GM23248 (cell line): ENCODE measurements at regions not wholly inside any gene's neighbourhood (a gene's known extent, or its start where the extent isn't known, plus 50 kb on each side); places are given as distances from the start of the nearest gene placed in this dataset.

ENCODE experiments used
- DNase-seq: peaks from one replicate; pipeline ENCODE4 v3.0.0-alpha.2; 2015
- H2AFZ ChIP-seq: fragments of 200-600 bp; sonication (generic); 2 replicates; pipeline ENCODE4 v1.6.1; 2016; ENCODE audit warnings: antibody characterized with exemption
- H3F3A ChIP-seq: fragments of 200-600 bp; sonication (generic); 2 replicates; pipeline ENCODE4 v1.6.1; 2016; ENCODE audit warnings: mild to moderate bottlenecking, antibody characterized with exemption, mixed run types; ENCODE audit not compliant: insufficient read depth
- H3K27ac ChIP-seq: fragments of 200-600 bp; sonication (generic); 2 replicates; pipeline ENCODE4 v1.5.1; 2016; ENCODE audit warnings: mild to moderate bottlenecking
- H3K27me3 ChIP-seq: fragments of 200-600 bp; sonication (generic); replicated peaks from 2 replicates; pipeline ENCODE4 v1.6.1; 2016; ENCODE audit warnings: mild to moderate bottlenecking; ENCODE audit not compliant: insufficient read depth
- H3K36me3 ChIP-seq: fragments of 200-600 bp; sonication (generic); 2 replicates; pipeline ENCODE4 v1.6.1; 2016; ENCODE audit warnings: low read depth, mild to moderate bottlenecking
- H3K4me1 ChIP-seq: fragments of 200-600 bp; sonication (generic); 2 replicates; pipeline ENCODE4 v1.6.1; 2016; ENCODE audit warnings: mild to moderate bottlenecking; ENCODE audit not compliant: insufficient read depth
- H3K4me2 ChIP-seq: fragments of 200-600 bp; sonication (generic); one replicate; pipeline ENCODE4 v1.6.1; 2016; ENCODE audit warnings: mild to moderate bottlenecking; ENCODE audit not compliant: unreplicated experiment
- H3K4me3 ChIP-seq: fragments of 200-600 bp; sonication (generic); 2 replicates; pipeline ENCODE4 v1.5.1; 2016; ENCODE audit warnings: mild to moderate bottlenecking
- H3K79me2 ChIP-seq: fragments of 200-600 bp; sonication (generic); 2 replicates; pipeline ENCODE4 v1.6.1; 2016; ENCODE audit warnings: mild to moderate bottlenecking; ENCODE audit not compliant: insufficient read depth
- H3K9ac ChIP-seq: fragments of 200-600 bp; sonication (generic); 2 replicates; pipeline ENCODE4 v1.6.1; 2016; ENCODE audit warnings: mild to moderate bottlenecking
- H3K9me2 ChIP-seq: fragments of 200-600 bp; sonication (generic); 2 replicates; pipeline ENCODE4 v1.6.1; 2016; ENCODE audit warnings: mixed run types, mild to moderate bottlenecking, moderate library complexity; ENCODE audit not compliant: insufficient read depth
- H3K9me3 ChIP-seq: fragments of 200-600 bp; sonication (generic); one replicate; pipeline ENCODE4 v1.6.1; 2017; ENCODE audit warnings: low read depth
- H4K20me1 ChIP-seq: fragments of 200-600 bp; sonication (generic); 2 replicates; pipeline ENCODE4 v1.6.0; 2016; ENCODE audit not compliant: insufficient read depth
- EZH2 ChIP-seq: fragments of 200-600 bp; sonication (generic); IDR thresholded peaks from 2 replicates; pipeline ENCODE4 v1.6.1; 2018; ENCODE audit warnings: antibody characterized with exemption, mild to moderate bottlenecking; ENCODE audit not compliant: insufficient read depth, poor library complexity, severe bottlenecking
- EZH2phosphoT487 ChIP-seq: fragments of 200-600 bp; sonication (generic); IDR thresholded peaks from 2 replicates; pipeline ENCODE4 v1.6.1; 2018; ENCODE audit warnings: antibody characterized with exemption, moderate library complexity, mild to moderate bottlenecking, low read depth; ENCODE audit not compliant: insufficient read depth
- WGBS, 2 experiments: methylation state at CpG; one replicate each; pipeline ENCODE4 v1.1.6; 2015 to 2017; ENCODE audit warnings: low lambda C conversion rate in 2 of 2, low coverage in 1 of 2; ENCODE audit errors: missing lambda C conversion rate in 2 of 2; 5-methylcytosine and 5-hydroxymethylcytosine counted together
- in situ Hi-C: fragments of 300-500 bp; cut with MboI; formaldehyde crosslinking; loops from 2 replicates; pipeline ENCODE4 v1.15.0; 2020

- Histone ChIP-seq H4K20me1 (no peaks in the 10 kb centered on the region), H3F3A (no peaks in the 10 kb centered on the region), H3K4me2 (no peak overlapping the region), H3K9ac (no peak overlapping the region), H3K9me2 (no peaks in the 10 kb centered on the region), H2AFZ (no peak overlapping the region), H3K9me3 (no peaks in the 10 kb centered on the region), H3K27ac (no peak overlapping the region), H3K4me1 (no peaks in the 10 kb centered on the region), H3K4me3 (no peak overlapping the region), H3K27me3 (no peaks in the 10 kb centered on the region), H3K36me3 (no peaks in the 10 kb centered on the region), H3K79me2 (no peaks in the 10 kb centered on the region)
- in situ Hi-C loops: no loop called here
- WGBS, 2 experiments: 50 to 51% methylated on average over 14 of the region's 14 CpGs
- TF ChIP-seq EZH2phosphoT487 (no peak), EZH2 (no peak)
- DNase-seq: no peak
Observed at GRCh38 chr2:3046170-3046865, 331.3 kb downstream of the EIPR1 start.

- no peaks in the 10 kb centered on the region for H3F3A ChIP-seq
- WGBS, 2 experiments: 52 to 54% methylated on average over 10 of the region's 10 CpGs
Observed at GRCh38 chr2:3045318-3045921, 332.2 kb downstream of the EIPR1 start.

GRCh38 chr2:3044587-3045317 is 332.9 kb downstream of the EIPR1 start:
- H3K27ac ChIP-seq: no peak overlapping the region
- H3K9me2 ChIP-seq: no peaks in the 10 kb centered on the region
- H2AFZ ChIP-seq: no peak overlapping the region
- no peak overlapping the region for H3K4me2 ChIP-seq
- H3K79me2 ChIP-seq: no peaks in the 10 kb centered on the region
- in situ Hi-C loops: no loop called here
- no peak for DNase-seq
- WGBS, 2 experiments: 55 to 56% methylated on average over 15 of the region's 15 CpGs
- no peaks in the 10 kb centered on the region for H3K27me3 ChIP-seq
- no peaks in the 10 kb centered on the region for H3K4me1 ChIP-seq
- TF ChIP-seq EZH2phosphoT487 (no peak), EZH2 (no peak)
- H4K20me1 ChIP-seq: no peaks in the 10 kb centered on the region
- no peaks in the 10 kb centered on the region for H3F3A ChIP-seq
- H3K9me3 ChIP-seq: no peaks in the 10 kb centered on the region
- H3K4me3 ChIP-seq: no peak overlapping the region
- no peak overlapping the region for H3K9ac ChIP-seq
- H3K36me3 ChIP-seq: no peaks in the 10 kb centered on the region

More at GRCh38 chr2:3045318-3045921, 332.2 kb downstream of the EIPR1 start:
- Histone ChIP-seq H3K27me3 (no peaks in the 10 kb centered on the region), H3K36me3 (no peaks in the 10 kb centered on the region), H3K9ac (no peak overlapping the region), H3K9me2 (no peaks in the 10 kb centered on the region), H3K79me2 (no peaks in the 10 kb centered on the region), H3K4me3 (no peak overlapping the region), H3K4me2 (no peak overlapping the region), H3K27ac (no peak overlapping the region), H3K4me1 (no peaks in the 10 kb centered on the region), H2AFZ (no peak overlapping the region), H3K9me3 (no peaks in the 10 kb centered on the region), H4K20me1 (no peaks in the 10 kb centered on the region)
- no peak for DNase-seq
- in situ Hi-C loops: no loop called here
- TF ChIP-seq EZH2 (no peak), EZH2phosphoT487 (no peak)

- H2AFZ ChIP-seq: no peak overlapping the region
- no peaks in the 10 kb centered on the region for H3K4me1 ChIP-seq
- H4K20me1 ChIP-seq: no peaks in the 10 kb centered on the region
- WGBS, 2 experiments: 35 to 47% methylated on average over 7 to 8 of the region's 8 CpGs
- no peak for TF ChIP-seq EZH2phosphoT487
- TF ChIP-seq EZH2: no peak
- H3K4me3 ChIP-seq: no peak overlapping the region
- H3K4me2 ChIP-seq: no peak overlapping the region
- no peak overlapping the region for H3K9ac ChIP-seq
- no peak overlapping the region for H3K27ac ChIP-seq
- no peaks in the 10 kb centered on the region for H3F3A ChIP-seq
- in situ Hi-C loops: no loop called here
- H3K79me2 ChIP-seq: no peaks in the 10 kb centered on the region
- no peaks in the 10 kb centered on the region for H3K9me2 ChIP-seq
- H3K9me3 ChIP-seq: no peaks in the 10 kb centered on the region
- no peaks in the 10 kb centered on the region for H3K27me3 ChIP-seq
- DNase-seq: no peak
- H3K36me3 ChIP-seq: no peaks in the 10 kb centered on the region
Observed at GRCh38 chr2:3043726-3044125, 333.9 kb downstream of the EIPR1 start.
